ENCODE measurements at regions not wholly inside any gene's neighbourhood (a gene's known extent, or its start where the extent isn't known, plus 50 kb on each side); places are given as distances from the start of the nearest gene placed in this dataset.
A peak's percentile ranks its signal among the peaks of the same experiment; 100 is the strongest.

GRCh38 chr21:19523746-19524145 lies 1120.2 kb upstream of the TMPRSS15 start:
- H3K9me3 ChIP-seq (replicated peaks; ENCODE audit: control insufficient read depth, insufficient read depth, low read depth, low read length), result no peaks in the 10 kb centered on the region
- H2AFZ ChIP-seq (ENCODE audit: low read depth, low read length), result no peak overlapping the region
- ATAC-seq, result no peak
- CTCF ChIA-PET (ENCODE audit: low intra/inter-chr PET ratio), result no interaction called here
- TF ChIP-seq ATF3 (IDR thresholded peaks at IDR 0.05) (peak; percentile 26; the same call in 1 of the 2 replicates), ATF3 (CRISPR knock-in tag; conservative IDR thresholded peaks at IDR 0.05) (no peak), KLF16 (IDR thresholded peaks at IDR 0.05) (no peak)
- POLR2A ChIA-PET, result no interaction called here
- no peaks in the 10 kb centered on the region for H3K79me2 ChIP-seq (ENCODE audit: control insufficient read depth, insufficient read depth, low read length)
- intact Hi-C loops (cut with micrococcal nuclease) (no loop called here), in situ Hi-C loops (cut with MboI) (no loop called here)
- H3K9me1 ChIP-seq (ENCODE audit: control insufficient read depth, insufficient read depth, low read length), result no peaks in the 10 kb centered on the region
- DNase-seq (ENCODE audit: extremely low read depth in 1 of 4, low spot score in 3 of 4), result no peak
- H3K4me2 ChIP-seq (ENCODE audit: insufficient read depth, low read length), result no peak overlapping the region
- no peaks in the 10 kb centered on the region for H3K36me3 ChIP-seq (ENCODE audit: control insufficient read depth, insufficient read depth, low read length)
- no peak overlapping the region for H3K27ac ChIP-seq (ENCODE audit: extremely low read depth, low read depth, low read length)
- no peak overlapping the region for H3K4me3 ChIP-seq
- FAIRE-seq, result no peak
- H3K27me3 ChIP-seq (ENCODE audit: control insufficient read depth in 2 of 2, insufficient read depth in 2 of 2, low read length in 2 of 2), result no peaks in the 10 kb centered on the region
- no peaks in the 10 kb centered on the region for H3K4me1 ChIP-seq (replicated peaks in 1 of 2; ENCODE audit: control insufficient read depth in 2 of 2, insufficient read depth in 2 of 2, low read length in 2 of 2)
- H4K20me1 ChIP-seq (replicated peaks; ENCODE audit: control insufficient read depth, insufficient read depth, low read length), result no peaks in the 10 kb centered on the region
- no peak overlapping the region for H3K9ac ChIP-seq (ENCODE audit: insufficient read depth in 1 of 2, low read depth in 2 of 2, low read length in 2 of 2)
- WGBS (ENCODE audit: insufficient coverage, low coverage, missing lambda C conversion rate), result 3% methylated on average over 2 of the region's 2 CpGs
- no TSS peak for BruUV-seq (replicated peaks)

- DNase-seq (ENCODE audit: extremely low read depth in 1 of 4, low spot score in 3 of 4) (no peak), FAIRE-seq (no peak), ATAC-seq (no peak)
- Histone ChIP-seq H4K20me1 (replicated peaks; ENCODE audit: control insufficient read depth, insufficient read depth, low read length) (no peaks in the 10 kb centered on the region), H3K36me3 (ENCODE audit: control insufficient read depth, insufficient read depth, low read length) (no peaks in the 10 kb centered on the region), H3K9me3 (replicated peaks; ENCODE audit: control insufficient read depth, insufficient read depth, low read depth, low read length) (no peaks in the 10 kb centered on the region), H3K4me3 (no peak overlapping the region), H3K4me2 (ENCODE audit: insufficient read depth, low read length) (no peak overlapping the region), H3K9me1 (ENCODE audit: control insufficient read depth, insufficient read depth, low read length) (no peaks in the 10 kb centered on the region), H2AFZ (ENCODE audit: low read depth, low read length) (no peak overlapping the region), H3K4me1 (replicated peaks in 1 of 2; ENCODE audit: control insufficient read depth in 2 of 2, insufficient read depth in 2 of 2, low read length in 2 of 2) (no peaks in the 10 kb centered on the region), H3K79me2 (ENCODE audit: control insufficient read depth, insufficient read depth, low read length) (no peaks in the 10 kb centered on the region), H3K27ac (ENCODE audit: extremely low read depth, low read depth, low read length) (no peak overlapping the region), H3K9ac (ENCODE audit: insufficient read depth in 1 of 2, low read depth in 2 of 2, low read length in 2 of 2) (no peak overlapping the region), H3K27me3 (ENCODE audit: control insufficient read depth in 2 of 2, insufficient read depth in 2 of 2, low read length in 2 of 2) (no peaks in the 10 kb centered on the region)
- POLR2A ChIA-PET, result no interaction called here
- 0% methylated on average over 1 of the region's 1 CpG for WGBS (ENCODE audit: insufficient coverage, low coverage, missing lambda C conversion rate)
- intact Hi-C loops (cut with micrococcal nuclease), result no loop called here
- in situ Hi-C loops (cut with MboI), result no loop called here
- CTCF ChIA-PET (ENCODE audit: low intra/inter-chr PET ratio), result no interaction called here
- TF ChIP-seq MEIS2 (IDR thresholded peaks at IDR 0.05; ENCODE audit: partially characterized antibody) (peak; percentile 14), FOXJ3 (CRISPR knock-in tag; IDR thresholded peaks at IDR 0.05) (no peak), CBFA2T3 (IDR thresholded peaks at IDR 0.05) (peak; percentile 11; the same call in 1 of the 2 replicates), L3MBTL2 (IDR thresholded peaks at IDR 0.05) (0 out of 2 replicates have a peak, but pooled peaks have one; percentile 21), ZNF766 (CRISPR knock-in tag; conservative IDR thresholded peaks at IDR 0.05) (0 out of 2 replicates have a peak, but pooled peaks have one; percentile 36), NRF1 (conservative IDR thresholded peaks at IDR 0.05 in 1 of 2, IDR thresholded peaks at IDR 0.05 in 1 of 2) (no peak)
- no TSS peak for BruUV-seq (replicated peaks)
These were observed 1125.4 kb upstream of the TMPRSS15 start for GRCh38 chr21:19529031-19529430.

Data from K562 (cell line).